Fibroblast of pulmonary artery (primary cell): ENCODE measurements at regions not wholly inside any gene's neighbourhood (a gene's known extent, or its start where the extent isn't known, plus 50 kb on each side); places are given as distances from the start of the nearest gene placed in this dataset.

Source experiments
- DNase-seq: peaks from one replicate; pipeline ENCODE4 v3.0.0-alpha.2; 2010; ENCODE audit warnings: low read depth
- H3K4me3 ChIP-seq: replicated peaks from 2 replicates; pipeline ENCODE4 v1.5.1; 2011; ENCODE audit warnings: low read depth, mild to moderate bottlenecking, control low read depth, low read length, moderate library complexity
- TF ChIP-seq, protein P1 (sequence below): IDR thresholded peaks from 2 replicates; pipeline ENCODE4 v1.5.1; 2011; ENCODE audit warnings: mild to moderate bottlenecking, control low read depth, low read length, inconsistent platforms; ENCODE audit errors: missing control alignments

DNA sequence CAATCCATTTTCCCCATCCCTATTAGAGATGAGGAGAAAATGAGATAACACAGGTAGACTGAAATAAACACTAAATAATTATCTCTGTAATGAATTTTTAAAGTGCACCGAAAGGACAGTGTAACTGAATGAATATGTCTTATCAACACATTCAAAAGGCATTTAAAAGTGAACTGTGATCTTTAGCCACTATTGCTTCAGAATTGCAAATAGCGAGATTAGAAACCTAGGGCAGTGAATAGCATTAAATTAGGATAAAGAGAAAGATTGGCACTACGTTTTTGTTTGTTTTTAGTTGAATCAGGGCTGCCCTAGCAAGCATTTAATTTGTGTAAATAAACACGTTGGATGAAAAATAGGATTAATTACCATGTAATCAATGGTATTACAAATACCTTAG is 537.5 kb downstream of the ELAVL2 start:
- DNase-seq = no peak
- TF ChIP-seq, protein P1, sequence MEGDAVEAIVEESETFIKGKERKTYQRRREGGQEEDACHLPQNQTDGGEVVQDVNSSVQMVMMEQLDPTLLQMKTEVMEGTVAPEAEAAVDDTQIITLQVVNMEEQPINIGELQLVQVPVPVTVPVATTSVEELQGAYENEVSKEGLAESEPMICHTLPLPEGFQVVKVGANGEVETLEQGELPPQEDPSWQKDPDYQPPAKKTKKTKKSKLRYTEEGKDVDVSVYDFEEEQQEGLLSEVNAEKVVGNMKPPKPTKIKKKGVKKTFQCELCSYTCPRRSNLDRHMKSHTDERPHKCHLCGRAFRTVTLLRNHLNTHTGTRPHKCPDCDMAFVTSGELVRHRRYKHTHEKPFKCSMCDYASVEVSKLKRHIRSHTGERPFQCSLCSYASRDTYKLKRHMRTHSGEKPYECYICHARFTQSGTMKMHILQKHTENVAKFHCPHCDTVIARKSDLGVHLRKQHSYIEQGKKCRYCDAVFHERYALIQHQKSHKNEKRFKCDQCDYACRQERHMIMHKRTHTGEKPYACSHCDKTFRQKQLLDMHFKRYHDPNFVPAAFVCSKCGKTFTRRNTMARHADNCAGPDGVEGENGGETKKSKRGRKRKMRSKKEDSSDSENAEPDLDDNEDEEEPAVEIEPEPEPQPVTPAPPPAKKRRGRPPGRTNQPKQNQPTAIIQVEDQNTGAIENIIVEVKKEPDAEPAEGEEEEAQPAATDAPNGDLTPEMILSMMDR = no peak
- no peak overlapping the region for H3K4me3 ChIP-seq

DNA sequence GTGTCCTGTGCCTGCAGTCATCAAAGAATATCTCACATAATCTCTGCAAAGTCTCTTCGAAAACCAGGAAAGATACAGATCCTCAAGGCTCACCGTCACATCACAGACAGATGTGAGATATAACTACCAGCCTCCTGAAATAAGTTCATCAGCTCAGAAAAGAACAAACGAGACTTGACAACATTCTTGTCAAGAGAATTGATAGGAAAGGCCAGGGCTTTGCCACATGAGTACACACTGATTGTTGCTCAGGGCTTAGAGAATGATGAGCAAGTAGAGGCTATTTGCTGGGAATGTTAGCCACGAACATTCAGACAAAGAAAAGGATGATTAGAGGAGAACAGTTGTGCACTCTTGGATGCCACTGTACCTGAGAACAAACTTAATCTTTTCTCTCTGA is 535.1 kb downstream of the ELAVL2 start:
- no peak for DNase-seq
- H3K4me3 ChIP-seq = no peak overlapping the region
- TF ChIP-seq, protein P1 = no peak

DNA sequence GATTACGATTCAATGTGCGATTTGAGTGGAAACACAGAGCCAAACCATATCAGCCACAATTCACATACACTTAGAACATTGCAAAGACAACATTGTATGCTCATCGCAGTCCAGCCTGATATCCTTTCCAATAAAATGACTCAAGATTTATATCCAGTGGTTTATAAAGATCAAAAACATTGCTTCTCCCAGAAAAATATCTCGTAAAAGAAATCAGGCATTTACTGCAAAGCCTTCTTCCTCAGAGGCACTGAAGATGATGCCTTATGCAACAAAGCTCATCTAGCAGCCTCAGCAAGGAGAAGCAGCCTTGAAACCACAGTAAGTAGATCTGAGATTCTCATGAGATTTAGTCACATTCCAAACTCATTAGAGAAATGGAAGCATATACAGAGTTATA is 523.8 kb downstream of the ELAVL2 start:
- TF ChIP-seq, protein P1 = no peak
- no peak overlapping the region for H3K4me3 ChIP-seq
- DNase-seq = no peak

DNA sequence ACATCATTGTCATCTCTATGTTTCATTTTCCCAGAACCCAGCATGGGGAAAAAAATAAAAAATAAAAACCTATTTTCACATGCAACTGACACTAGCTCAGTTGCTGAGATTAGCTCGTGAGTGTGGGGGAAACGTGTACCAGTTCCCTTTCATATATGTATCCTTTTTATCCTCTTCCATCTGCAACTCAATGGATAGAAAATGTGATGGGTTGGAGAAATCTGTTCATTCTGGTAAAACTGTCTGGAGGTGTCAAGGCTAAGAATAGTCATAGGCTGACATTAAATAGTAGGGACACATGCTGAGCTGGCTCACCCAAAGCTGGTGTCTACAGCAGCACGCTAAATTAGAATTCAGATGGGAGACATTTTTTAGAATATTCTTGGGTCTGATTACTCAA is 519.3 kb downstream of the ELAVL2 start:
- H3K4me3 ChIP-seq = no peak overlapping the region
- DNase-seq = no peak
- TF ChIP-seq, protein P1 = no peak

DNA sequence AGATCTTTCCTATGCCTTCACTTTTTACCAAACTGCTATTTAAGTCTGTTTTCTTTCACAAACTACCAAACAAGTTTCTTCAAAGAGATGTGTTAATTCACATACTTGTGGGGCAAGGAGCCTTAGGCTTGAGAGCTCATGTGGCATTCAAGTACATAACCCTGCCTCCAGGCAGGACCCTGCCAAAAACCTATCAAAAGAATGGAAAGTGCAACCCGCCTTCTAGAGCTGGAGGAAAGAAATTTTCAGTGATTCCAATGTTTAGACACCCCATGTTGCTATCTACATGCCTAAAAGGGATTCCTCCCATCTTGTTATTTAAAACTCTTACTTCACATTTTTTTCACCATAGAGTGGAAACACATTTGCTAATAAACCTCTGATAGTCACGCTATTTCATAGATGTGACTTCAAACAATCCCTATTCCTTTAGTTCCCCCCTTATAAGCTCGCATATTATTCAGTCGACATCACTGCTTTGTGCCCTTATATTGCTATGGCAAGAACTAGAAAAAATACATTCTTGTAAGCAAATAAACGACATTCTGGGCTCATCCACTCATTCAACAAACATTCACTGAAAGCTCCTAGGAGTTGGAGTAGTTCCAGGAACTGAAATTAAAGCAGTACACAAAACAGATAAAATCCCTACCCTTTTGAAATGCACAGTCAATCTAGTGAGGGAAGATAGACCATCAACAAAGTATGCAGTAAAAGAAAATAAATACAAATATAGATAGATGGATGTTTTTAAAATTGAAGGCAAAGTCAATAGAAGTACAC is 518.1 kb downstream of the ELAVL2 start:
- no peak for DNase-seq
- TF ChIP-seq, protein P1 = no peak
- no peak overlapping the region for H3K4me3 ChIP-seq

DNA sequence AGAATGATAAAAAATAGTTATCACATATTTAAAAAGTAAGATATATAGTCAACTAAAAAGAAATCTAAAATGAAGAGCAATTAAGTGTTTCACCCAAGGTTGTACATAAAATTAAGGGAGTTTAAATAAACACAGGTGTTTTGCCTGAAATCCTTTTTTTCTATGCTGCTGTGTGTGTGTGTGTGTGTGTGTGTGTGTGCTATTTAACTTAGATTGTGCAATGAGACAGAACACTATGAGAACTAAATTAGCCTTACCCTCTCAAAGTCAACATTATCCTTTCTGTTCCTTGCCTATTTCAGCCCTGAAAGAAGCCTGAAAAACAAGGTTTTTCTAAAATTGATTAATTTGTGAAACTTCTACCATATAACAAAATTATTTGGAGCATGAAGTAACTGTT is 516.2 kb downstream of the ELAVL2 start:
- TF ChIP-seq, protein P1 = no peak
- no peak for DNase-seq
- H3K4me3 ChIP-seq = no peak overlapping the region

DNA sequence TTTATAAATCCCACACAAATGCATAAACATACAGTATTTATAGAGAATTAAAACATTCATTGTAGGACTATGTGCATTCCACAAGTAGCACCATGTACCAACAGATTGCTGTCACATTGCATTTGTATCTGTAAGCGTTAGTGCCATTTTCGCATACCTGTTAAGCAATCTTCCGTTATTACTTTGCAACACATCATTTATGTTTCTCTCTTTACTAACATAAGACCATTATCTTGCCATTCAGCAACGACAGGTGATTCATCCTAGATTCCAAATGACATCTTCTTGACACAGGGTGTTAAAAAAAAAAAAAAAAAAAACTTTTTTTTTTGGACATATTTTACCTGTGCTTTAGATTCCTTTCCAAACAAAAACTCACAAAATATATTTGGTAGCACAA is 511.8 kb downstream of the ELAVL2 start:
- TF ChIP-seq, protein P1 = no peak
- DNase-seq = no peak
- no peak overlapping the region for H3K4me3 ChIP-seq
